GM12864 (cell line): ENCODE measurements at regions not wholly inside any gene's neighbourhood (a gene's known extent, or its start where the extent isn't known, plus 50 kb on each side); places are given as distances from the start of the nearest gene placed in this dataset.
A peak's percentile ranks its signal among the peaks of the same experiment; 100 is the strongest.

Source experiments
- DNase-seq: peaks from one replicate; pipeline ENCODE4 v3.0.0-alpha.2; 2011; ENCODE audit warnings: low read depth
- H3K4me3 ChIP-seq: 2 replicates; pipeline ENCODE4 v1.5.1; 2011; ENCODE audit warnings: mild to moderate bottlenecking, low read depth, low read length, control low read depth
- CTCF ChIP-seq: IDR thresholded peaks from 2 replicates; pipeline ENCODE4 v1.5.1; 2011; ENCODE audit warnings: low read depth, mild to moderate bottlenecking, moderate library complexity, low read length, control low read depth, inconsistent platforms; ENCODE audit errors: missing control alignments

- no peak for TF ChIP-seq CTCF
- no peak for DNase-seq
- H3K4me3 ChIP-seq, result no peak overlapping the region
Measured at GRCh38 chr14:61868846-61869245, 106.6 kb downstream of the SNAPC1 start.

GRCh38 chr14:61870163-61870562, 107.9 kb downstream of the SNAPC1 start:
- no peak overlapping the region for H3K4me3 ChIP-seq
- TF ChIP-seq CTCF, result no peak
- DNase-seq, result no peak

GRCh38 chr14:61872452-61872851, 110.2 kb downstream of the SNAPC1 start:
- DNase-seq, result peak; percentile 50
- no peak overlapping the region for H3K4me3 ChIP-seq
- no peak for TF ChIP-seq CTCF

- no peak for DNase-seq
- H3K4me3 ChIP-seq, result no peak overlapping the region
Measured at GRCh38 chr14:61875483-61875882, 113.3 kb downstream of the SNAPC1 start.

GRCh38 chr14:61876362-61877034, 114.3 kb downstream of the SNAPC1 start:
- no peak overlapping the region for H3K4me3 ChIP-seq
- DNase-seq, result no peak
- TF ChIP-seq CTCF, result no peak

More at GRCh38 chr14:61875483-61875882, 113.3 kb downstream of the SNAPC1 start:
- TF ChIP-seq CTCF, result no peak

GRCh38 chr14:61877035-61877390, 114.8 kb downstream of the SNAPC1 start:
- no peak for TF ChIP-seq CTCF
- DNase-seq, result no peak
- H3K4me3 ChIP-seq, result no peak overlapping the region

GRCh38 chr14:61877768-61878167, 115.5 kb downstream of the SNAPC1 start:
- H3K4me3 ChIP-seq, result no peak overlapping the region
- TF ChIP-seq CTCF, result no peak
- no peak for DNase-seq
